ENCODE measurements at regions not wholly inside any gene's neighbourhood (a gene's known extent, or its start where the extent isn't known, plus 50 kb on each side); places are given as distances from the start of the nearest gene placed in this dataset.
A peak's percentile ranks its signal among the peaks of the same experiment; 100 is the strongest.

DNA sequence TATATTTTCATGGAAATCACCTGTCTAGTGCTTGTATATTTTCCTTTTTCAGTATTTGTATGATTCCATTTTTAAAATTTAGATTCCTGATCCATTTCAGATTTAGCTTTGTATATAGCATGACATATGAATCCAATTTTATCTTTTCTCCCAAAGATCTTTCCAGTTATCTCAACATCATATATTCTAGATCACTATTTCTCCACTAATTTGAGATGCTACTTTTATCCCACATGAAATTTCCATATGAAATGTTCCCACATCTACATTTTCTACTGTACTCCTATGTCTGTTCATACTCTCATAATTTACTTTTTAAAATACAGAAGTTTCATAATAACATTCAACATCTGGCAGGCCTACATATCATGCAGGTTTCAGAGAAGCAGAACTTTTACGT is 1784.1 kb downstream of the SLITRK5 start:
- no peaks in the 10 kb centered on the region for H3K79me2 ChIP-seq (ENCODE audit: low read length)
- no peaks in the 10 kb centered on the region for H4K20me1 ChIP-seq (ENCODE audit: low read length)
- CTCF ChIA-PET = no interaction called here
- no peak overlapping the region for H2AFZ ChIP-seq (ENCODE audit: low read length)
- no peak for DNase-seq
- POLR2A ChIA-PET (ENCODE audit: unreplicated experiment) = no interaction called here
- no TSS peak for BruUV-seq (replicated peaks)
- H3K4me2 ChIP-seq (ENCODE audit: low read length) = 0 out of 2 replicates have a peak overlapping the region, but pooled peaks have one; percentile 20
- H3F3A ChIP-seq (ENCODE audit: low read length, unreplicated experiment) = no peaks in the 10 kb centered on the region
- TF ChIP-seq EZH2phosphoT487 (IDR thresholded peaks at IDR 0.05; ENCODE audit: borderline replicate concordance, low read length) = no peak
- peaks cover 14% of the 10 kb centered on the region; the same call in 1 of the 2 replicates for H3K4me1 ChIP-seq (ENCODE audit: insufficient read depth, low read length)
- no peak overlapping the region for H3K9ac ChIP-seq (ENCODE audit: low read length)
- no peaks in the 10 kb centered on the region for H3K9me3 ChIP-seq (ENCODE audit: low read length)
- no peak overlapping the region for H3K27ac ChIP-seq (ENCODE audit: low read length)
- intact Hi-C loops (cut with micrococcal nuclease) = no loop called here
- no peaks in the 10 kb centered on the region for H3K27me3 ChIP-seq (ENCODE audit: low read length)
- no peaks in the 10 kb centered on the region for H3K9me2 ChIP-seq (replicated peaks; ENCODE audit: low read length)
- H3K36me3 ChIP-seq (ENCODE audit: low read depth, low read length) = no peaks in the 10 kb centered on the region
- no peak overlapping the region for H3K4me3 ChIP-seq (ENCODE audit: low read length)
- no peak for ATAC-seq

DNA sequence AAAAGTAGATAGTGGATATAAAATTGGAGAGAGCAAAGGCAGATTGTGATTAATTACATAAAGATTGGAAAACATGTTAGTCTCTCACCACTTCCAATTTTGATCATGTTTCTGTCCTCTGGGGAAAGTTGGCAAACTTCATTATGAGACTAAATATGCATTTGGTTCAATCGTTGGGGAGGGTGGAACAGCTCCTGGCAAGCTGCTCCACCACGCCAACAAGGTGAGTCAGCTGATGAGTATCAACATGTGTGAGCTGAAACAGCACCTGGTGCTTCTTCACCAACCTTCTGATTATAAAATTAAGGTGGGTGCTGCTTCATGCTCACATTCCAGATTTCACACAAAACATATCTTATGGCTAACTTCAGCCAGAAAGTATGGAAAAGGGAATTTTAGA is 1784.6 kb downstream of the SLITRK5 start:
- Histone ChIP-seq H3K9me3 (ENCODE audit: low read length) (no peaks in the 10 kb centered on the region), H3K4me1 (ENCODE audit: insufficient read depth, low read length) (peaks cover 14% of the 10 kb centered on the region; the same call in 1 of the 2 replicates), H2AFZ (ENCODE audit: low read length) (no peak overlapping the region), H3K79me2 (ENCODE audit: low read length) (no peaks in the 10 kb centered on the region), H3K4me2 (ENCODE audit: low read length) (0 out of 2 replicates have a peak overlapping the region, but pooled peaks have one; percentile 20), H3K4me3 (ENCODE audit: low read length) (no peak overlapping the region), H3K36me3 (ENCODE audit: low read depth, low read length) (no peaks in the 10 kb centered on the region), H4K20me1 (ENCODE audit: low read length) (no peaks in the 10 kb centered on the region), H3K9me2 (replicated peaks; ENCODE audit: low read length) (no peaks in the 10 kb centered on the region), H3K27me3 (ENCODE audit: low read length) (no peaks in the 10 kb centered on the region), H3F3A (ENCODE audit: low read length, unreplicated experiment) (no peaks in the 10 kb centered on the region), H3K9ac (ENCODE audit: low read length) (no peak overlapping the region), H3K27ac (ENCODE audit: low read length) (no peak overlapping the region)
- POLR2A ChIA-PET (ENCODE audit: unreplicated experiment) = interaction anchor here (0.6 kb wide), 1 partner anchor 18 kb away, joined by 3 read pairs; no protein-coding TSS in a partner anchor
- BruUV-seq (replicated peaks) = no TSS peak
- DNase-seq (peak; percentile 60), ATAC-seq (peak; percentile 54)
- TF ChIP-seq EZH2 (IDR thresholded peaks at IDR 0.05; ENCODE audit: low read length, unreplicated experiment) (no peak), EZH2phosphoT487 (IDR thresholded peaks at IDR 0.05; ENCODE audit: borderline replicate concordance, low read length) (no peak)
- TF ChIP-seq, protein P1, sequence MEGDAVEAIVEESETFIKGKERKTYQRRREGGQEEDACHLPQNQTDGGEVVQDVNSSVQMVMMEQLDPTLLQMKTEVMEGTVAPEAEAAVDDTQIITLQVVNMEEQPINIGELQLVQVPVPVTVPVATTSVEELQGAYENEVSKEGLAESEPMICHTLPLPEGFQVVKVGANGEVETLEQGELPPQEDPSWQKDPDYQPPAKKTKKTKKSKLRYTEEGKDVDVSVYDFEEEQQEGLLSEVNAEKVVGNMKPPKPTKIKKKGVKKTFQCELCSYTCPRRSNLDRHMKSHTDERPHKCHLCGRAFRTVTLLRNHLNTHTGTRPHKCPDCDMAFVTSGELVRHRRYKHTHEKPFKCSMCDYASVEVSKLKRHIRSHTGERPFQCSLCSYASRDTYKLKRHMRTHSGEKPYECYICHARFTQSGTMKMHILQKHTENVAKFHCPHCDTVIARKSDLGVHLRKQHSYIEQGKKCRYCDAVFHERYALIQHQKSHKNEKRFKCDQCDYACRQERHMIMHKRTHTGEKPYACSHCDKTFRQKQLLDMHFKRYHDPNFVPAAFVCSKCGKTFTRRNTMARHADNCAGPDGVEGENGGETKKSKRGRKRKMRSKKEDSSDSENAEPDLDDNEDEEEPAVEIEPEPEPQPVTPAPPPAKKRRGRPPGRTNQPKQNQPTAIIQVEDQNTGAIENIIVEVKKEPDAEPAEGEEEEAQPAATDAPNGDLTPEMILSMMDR (conservative IDR thresholded peaks at IDR 0.05; ENCODE audit: low read depth, low read length) = no peak
- intact Hi-C loops (cut with micrococcal nuclease) = no loop called here
- CTCF ChIA-PET = no interaction called here

DNA sequence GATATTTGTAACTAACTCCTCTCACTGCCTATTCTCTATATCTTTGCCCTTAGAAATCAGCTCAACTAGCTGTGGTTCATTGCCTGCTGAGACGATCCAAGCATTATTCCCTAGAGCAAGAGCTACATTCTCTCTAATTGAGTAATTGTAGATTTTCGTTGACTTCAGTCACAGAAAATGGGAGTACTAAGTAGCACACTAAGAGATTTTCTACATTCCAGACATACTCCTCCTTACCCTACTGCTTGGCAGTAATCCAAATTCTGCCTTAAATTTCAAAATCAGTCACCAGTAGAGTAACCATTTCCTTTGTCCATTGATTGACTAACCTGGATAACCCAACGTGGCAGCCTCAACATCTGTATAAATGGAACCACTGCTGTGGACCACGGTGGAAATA is 1786.8 kb downstream of the SLITRK5 start:
- ChIA-PET CTCF (no interaction called here), POLR2A (ENCODE audit: unreplicated experiment) (no interaction called here)
- peak; percentile 35; the same call in 1 of the 2 replicates for ATAC-seq
- no peaks in the 10 kb centered on the region for H3K79me2 ChIP-seq (ENCODE audit: low read length)
- DNase-seq = peak; percentile 67
- no peak overlapping the region for H2AFZ ChIP-seq (ENCODE audit: low read length)
- H3K9me3 ChIP-seq (ENCODE audit: low read length) = no peaks in the 10 kb centered on the region
- intact Hi-C loops (cut with micrococcal nuclease) = no loop called here
- H3K9me2 ChIP-seq (replicated peaks; ENCODE audit: low read length) = no peaks in the 10 kb centered on the region
- TF ChIP-seq EZH2 (IDR thresholded peaks at IDR 0.05; ENCODE audit: low read length, unreplicated experiment) = no peak
- TF ChIP-seq, protein P1 (conservative IDR thresholded peaks at IDR 0.05; ENCODE audit: low read depth, low read length) = no peak
- no peak for TF ChIP-seq EZH2phosphoT487 (IDR thresholded peaks at IDR 0.05; ENCODE audit: borderline replicate concordance, low read length)
- no peak overlapping the region for H3K4me2 ChIP-seq (ENCODE audit: low read length)
- peaks cover 14% of the 10 kb centered on the region; the same call in 1 of the 2 replicates for H3K4me1 ChIP-seq (ENCODE audit: insufficient read depth, low read length)
- no peak overlapping the region for H3K9ac ChIP-seq (ENCODE audit: low read length)
- H3K4me3 ChIP-seq (ENCODE audit: low read length) = no peak overlapping the region
- H3K27ac ChIP-seq (ENCODE audit: low read length) = no peak overlapping the region
- H3K27me3 ChIP-seq (ENCODE audit: low read length) = no peaks in the 10 kb centered on the region
- no TSS peak for BruUV-seq (replicated peaks)
- H4K20me1 ChIP-seq (ENCODE audit: low read length) = no peaks in the 10 kb centered on the region
- H3K36me3 ChIP-seq (ENCODE audit: low read depth, low read length) = no peaks in the 10 kb centered on the region
- H3F3A ChIP-seq (ENCODE audit: low read length, unreplicated experiment) = no peaks in the 10 kb centered on the region
